Spleen (tissue), 11 donors: ENCODE measurements at regions not wholly inside any gene's neighbourhood (a gene's known extent, or its start where the extent isn't known, plus 50 kb on each side); places are given as distances from the start of the nearest gene placed in this dataset.
"Not testable (repeated sequence)": the region's sequence is repeated elsewhere in the genome, so short reads cannot be mapped to it uniquely, and the experiment has no call there.

Experiments used
- DNase-seq: peaks from one replicate; pipeline ENCODE4 v3.0.0-alpha.2; 2020
- H3K27ac ChIP-seq, 8 donors: fragments of 200-600 bp; sonication (generic) in 7 of 8; 1 replicate in 4 of 8; 2 replicates in 4 of 8; pipeline versions ENCODE4 v1.5.0 to v1.8.0; 2016 to 2021; ENCODE audit warnings: inconsistent platforms in 4 of 8, mild to moderate bottlenecking in 4 of 8, moderate library complexity in 1 of 8
- H3K27me3 ChIP-seq, 7 donors: fragments of 200-600 bp; sonication (generic) in 6 of 7; replicated peaks in 1 of 7; 1 replicate in 4 of 7; 2 replicates in 3 of 7; pipeline versions ENCODE4 v1.5.0 to v1.8.0; 2016 to 2021; ENCODE audit warnings: inconsistent platforms in 3 of 7, mild to moderate bottlenecking in 1 of 7
- H3K36me3 ChIP-seq, 6 donors: fragments of 200-600 bp; sonication (generic) in 5 of 6; 1 replicate in 4 of 6; 2 replicates in 2 of 6; pipeline versions ENCODE4 v1.5.0 to v1.8.0; 2016 to 2021; ENCODE audit warnings: inconsistent platforms in 2 of 6
- H3K4me1 ChIP-seq, 6 donors: fragments of 200-600 bp; sonication (generic) in 5 of 6; 1 replicate in 3 of 6; 2 replicates in 3 of 6; pipeline versions ENCODE4 v1.5.0 to v1.8.0; 2016 to 2021; ENCODE audit warnings: inconsistent platforms in 3 of 6
- H3K4me3 ChIP-seq, 8 donors: fragments of 200-600 bp; sonication (generic) in 7 of 8; 1 replicate in 4 of 8; 2 replicates in 4 of 8; pipeline versions ENCODE4 v1.5.0 to v1.8.0; 2016 to 2021; ENCODE audit warnings: inconsistent platforms in 4 of 8, mild to moderate bottlenecking in 4 of 8, moderate library complexity in 2 of 8
- H3K9me3 ChIP-seq, 8 donors: fragments of 200-600 bp; sonication (generic) in 7 of 8; 1 replicate in 4 of 8; 2 replicates in 4 of 8; pipeline versions ENCODE4 v1.5.0 to v1.8.0; 2016 to 2021; ENCODE audit warnings: inconsistent platforms in 4 of 8
- CTCF ChIP-seq, 11 experiments: fragments of 200-600 bp in 7 of 11; fragments of 450-650 bp in 4 of 11; sonication (generic) in 4 of 11; IDR thresholded peaks in 8 of 11; conservative IDR thresholded peaks in 3 of 11; 1 replicate in 7 of 11; 2 replicates in 4 of 11; pipeline versions ENCODE4 v1.4.0 to v1.8.0; 2016 to 2021; ENCODE audit warnings: antibody characterized with exemption in 11 of 11, inconsistent platforms in 4 of 11, mild to moderate bottlenecking in 1 of 11
- POLR2A ChIP-seq, 3 donors: fragments of 450-650 bp; IDR thresholded peaks; one replicate each; pipeline ENCODE4 v1.5.1; 2017; ENCODE audit warnings: antibody characterized with exemption in 3 of 3, mild to moderate bottlenecking in 1 of 3
- POLR2AphosphoS5 ChIP-seq, 3 donors: sonication (generic); formaldehyde crosslinking; IDR thresholded peaks; one replicate each; pipeline ENCODE4 v1.5.1; 2017; ENCODE audit warnings: antibody characterized with exemption in 3 of 3
- WGBS, 5 donors: extraction: QIAGEN DNeasy Blood & Tissue Kit in 3 of 5; methylation state at CpG; one replicate each; pipeline versions ENCODE4 v1.1.5 to v1.1.7; 2013 to 2018; 5-methylcytosine and 5-hydroxymethylcytosine counted together
- intact Hi-C: fragments of 100-400 bp; cut with DNase I; formaldehyde crosslinking; loops from one replicate; pipeline ENCODE4 v1.15.0; 2023; ENCODE audit warnings: low total_unique reads
- donor health status: healthy with polysubstance abuse.
- donor health status: DM: no; HTN: no; CAD: no; lungs with moderate emphysema.
- donor health status: DM: no; HTN: no; CAD: no.
- donor health status: Bipolar disorder and iron deficiency.
- donor health status: healthy.
- donor health status: DM: no; HTN: no; CAD: no.
- donor health status: DM: yes; HTN: yes; CAD: no.

- H3K4me3 ChIP-seq: no peak overlapping the region
- H3K9me3 ChIP-seq: peaks cover 0 to 34% (median 16%) of the 10 kb centered on the region in 8 donors
- intact Hi-C loops: no loop called here
- H3K27me3 ChIP-seq: peaks cover 0 to 9% (median 0%) of the 10 kb centered on the region in 7 donors
- no peak for DNase-seq
- TF ChIP-seq POLR2A (IDR thresholded peaks at IDR 0.05) (no peak), CTCF (IDR thresholded peaks at IDR 0.05 in 8 of 11, conservative IDR thresholded peaks at IDR 0.05 in 3 of 11) (no peak), POLR2AphosphoS5 (IDR thresholded peaks at IDR 0.05) (no peak)
- H3K4me1 ChIP-seq: no peaks in the 10 kb centered on the region
- WGBS, 5 donors: 42 to 80% (median 69%) methylated on average over 1 to 13 of the region's 13 CpGs
- no peak overlapping the region for H3K27ac ChIP-seq
- H3K36me3 ChIP-seq: no peaks in the 10 kb centered on the region
Observed at GRCh38 chr15:61364871-61365270, 135.8 kb upstream of the RORA start.

DNA sequence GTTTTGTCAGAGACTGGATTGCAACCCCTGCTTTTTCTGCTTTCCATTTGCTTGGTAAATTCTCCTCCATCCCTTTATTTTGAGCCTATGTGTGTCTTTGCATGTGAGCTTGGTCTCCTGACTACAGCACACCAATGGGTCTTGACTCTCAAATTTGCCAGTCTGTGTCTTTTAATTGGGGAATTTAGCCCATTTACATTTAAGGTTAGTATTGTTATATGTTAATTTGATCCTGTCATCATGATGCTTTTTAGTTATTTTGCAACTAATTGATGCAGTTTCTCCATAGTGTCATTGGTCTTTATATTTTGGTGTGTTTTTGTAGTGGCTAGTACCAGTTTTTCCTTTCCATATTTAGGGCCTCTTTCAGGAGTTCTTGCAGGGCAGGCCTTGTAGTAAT, 133.8 kb upstream of the RORA start:
- H3K4me3 ChIP-seq, H3K27ac ChIP-seq, H3K27me3 ChIP-seq, H3K4me1 ChIP-seq, H3K36me3 ChIP-seq, intact Hi-C loops, DNase-seq: not testable (repeated sequence)
- H3K9me3 ChIP-seq: peaks cover 0 to 46% (median 16%) of the 10 kb centered on the region in 8 donors

DNA sequence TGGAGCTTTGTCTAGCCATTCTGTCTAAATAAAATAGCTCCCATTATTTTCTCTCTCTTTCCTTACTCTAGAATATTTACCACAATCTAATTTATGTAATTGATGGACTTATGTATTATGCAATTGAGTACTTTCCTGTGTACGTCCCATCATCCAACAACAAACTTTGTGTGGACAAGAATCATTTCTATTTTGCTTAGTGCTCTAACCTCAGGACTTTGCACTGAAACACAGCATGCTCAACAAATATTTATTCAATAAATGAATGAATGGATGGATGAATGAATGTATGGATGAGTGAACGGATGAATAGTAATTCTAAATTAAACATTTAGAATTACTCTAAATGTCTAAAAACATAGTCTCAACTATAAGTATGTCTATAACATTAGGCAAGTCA, 115.2 kb upstream of the RORA start:
- TF ChIP-seq CTCF (IDR thresholded peaks at IDR 0.05 in 8 of 11, conservative IDR thresholded peaks at IDR 0.05 in 3 of 11) (no peak), POLR2A (IDR thresholded peaks at IDR 0.05) (no peak), POLR2AphosphoS5 (IDR thresholded peaks at IDR 0.05) (no peak)
- 80 to 96% (median 84%) methylated on average over 2 of the region's 2 CpGs for WGBS, 5 donors

DNA sequence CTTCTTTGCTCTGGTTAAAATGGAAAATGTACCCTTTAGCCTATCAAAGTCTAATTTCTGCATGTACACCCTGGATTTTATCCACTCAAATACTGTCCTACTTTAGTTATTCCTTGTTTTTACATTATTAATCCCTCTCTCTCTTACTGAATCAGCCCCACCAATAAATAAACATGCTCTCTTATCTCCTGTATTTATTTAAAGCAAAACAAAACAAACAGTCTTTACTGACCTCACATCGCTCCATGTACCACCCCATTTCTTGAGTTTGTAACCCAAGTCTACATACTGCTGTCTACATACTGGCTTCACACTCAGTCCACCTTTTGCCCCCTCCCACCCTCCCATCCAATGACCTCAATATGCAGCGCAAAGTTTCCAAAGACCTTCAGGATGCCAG, 113.3 kb upstream of the RORA start:
- Histone ChIP-seq H3K27ac (no peak overlapping the region), H3K27me3 (no peaks in the 10 kb centered on the region), H3K4me3 (no peak overlapping the region), H3K36me3 (no peaks in the 10 kb centered on the region), H3K4me1 (no peaks in the 10 kb centered on the region), H3K9me3 (peaks cover 0 to 24% (median 10%) of the 10 kb centered on the region in 8 donors)
- TF ChIP-seq POLR2AphosphoS5 (IDR thresholded peaks at IDR 0.05) (no peak), CTCF (IDR thresholded peaks at IDR 0.05 in 8 of 11, conservative IDR thresholded peaks at IDR 0.05 in 3 of 11) (no peak), POLR2A (IDR thresholded peaks at IDR 0.05) (no peak)
- 87 to 99% (median 94%) methylated on average over 2 of the region's 2 CpGs for WGBS, 5 donors
- intact Hi-C loops: no loop called here
- no peak for DNase-seq

More for the DNA sequence above, 115.2 kb upstream of the RORA start:
- Histone ChIP-seq H3K36me3 (no peaks in the 10 kb centered on the region), H3K27ac (no peak overlapping the region), H3K27me3 (no peaks in the 10 kb centered on the region), H3K4me3 (no peak overlapping the region), H3K9me3 (peaks cover 0 to 24% (median 10%) of the 10 kb centered on the region in 8 donors), H3K4me1 (no peaks in the 10 kb centered on the region)
- intact Hi-C loops: no loop called here
- no peak for DNase-seq

- Histone ChIP-seq H3K27me3 (peaks cover 0 to 1% (median 0%) of the 10 kb centered on the region in 7 donors), H3K9me3 (peaks cover 0 to 32% (median 20%) of the 10 kb centered on the region in 8 donors), H3K36me3 (no peaks in the 10 kb centered on the region), H3K4me3 (no peak overlapping the region), H3K4me1 (no peaks in the 10 kb centered on the region), H3K27ac (no peak overlapping the region)
- intact Hi-C loops: no loop called here
- no peak for DNase-seq
- no peak for TF ChIP-seq POLR2A (IDR thresholded peaks at IDR 0.05)
- TF ChIP-seq CTCF (IDR thresholded peaks at IDR 0.05 in 8 of 11, conservative IDR thresholded peaks at IDR 0.05 in 3 of 11): no peak
- no peak for TF ChIP-seq POLR2AphosphoS5 (IDR thresholded peaks at IDR 0.05)
Observed at GRCh38 chr15:61339516-61339915, 110.4 kb upstream of the RORA start.
